OCI-LY7 (cell line): ENCODE measurements at regions not wholly inside any gene's neighbourhood (a gene's known extent, or its start where the extent isn't known, plus 50 kb on each side); places are given as distances from the start of the nearest gene placed in this dataset.

Experiments
- BruUV-seq: library from RNA; stranded (reverse); fragments of 400-500 nt; replicated peaks from 2 replicates; lab custom pipeline; 2021; lab: Mats Ljungman, UMichigan
- CTCF ChIA-PET: fragments of 300-600 bp; sonication (Branson Sonifier 250); formaldehyde crosslinking; loops from one replicate; lab custom pipeline; 2022; ENCODE audit warnings: antibody characterized with exemption; ENCODE audit not compliant: unreplicated experiment; lab: Charles Lee
- POLR2A ChIA-PET: fragments of 300-600 bp; sonication (Branson Sonifier 250); formaldehyde crosslinking; loops from one replicate; lab custom pipeline; 2022; ENCODE audit warnings: antibody characterized with exemption; lab: Charles Lee
- DNase-seq: peaks from one replicate; pipeline ENCODE4 v3.0.0-alpha.2; 2015; ENCODE audit warnings: low spot score
- H2AFZ ChIP-seq: fragments of 200-600 bp; sonication (generic), shearing (Covaris generic); 2 replicates; pipeline ENCODE4 v1.6.1; 2014; ENCODE audit warnings: mild to moderate bottlenecking, antibody characterized with exemption, low read length, moderate library complexity
- H3K27ac ChIP-seq: fragments of 200-600 bp; sonication (generic); 2 replicates; pipeline ENCODE4 v1.5.1; 2014; ENCODE audit warnings: mixed run types, low read depth, mild to moderate bottlenecking, moderate library complexity, low read length, inconsistent platforms; ENCODE audit not compliant: poor library complexity, severe bottlenecking
- H3K36me3 ChIP-seq: fragments of 200-600 bp; sonication (generic); 2 replicates; pipeline ENCODE4 v1.6.1; 2014; ENCODE audit warnings: mild to moderate bottlenecking, antibody characterized with exemption, low read length, moderate library complexity, mixed read lengths; ENCODE audit not compliant: insufficient read depth
- H3K4me1 ChIP-seq: fragments of 200-600 bp; sonication (generic); 2 replicates; pipeline ENCODE4 v1.5.1; 2014; ENCODE audit warnings: mild to moderate bottlenecking, low read length; ENCODE audit not compliant: insufficient read depth, poor library complexity, severe bottlenecking
- H3K4me2 ChIP-seq: fragments of 200-600 bp; sonication (generic); 2 replicates; pipeline ENCODE4 v1.6.1; 2014; ENCODE audit warnings: mild to moderate bottlenecking, low read length
- H3K4me3 ChIP-seq: fragments of 200-600 bp; sonication (generic); 2 replicates; pipeline ENCODE4 v1.5.1; 2014; ENCODE audit warnings: mild to moderate bottlenecking, low read depth, low read length; ENCODE audit not compliant: poor library complexity, severe bottlenecking
- H3K79me2 ChIP-seq: fragments of 200-600 bp; sonication (generic); 2 replicates; pipeline ENCODE4 v1.6.1; 2016; ENCODE audit warnings: low read depth, mild to moderate bottlenecking, low read length, moderate library complexity, mixed read lengths; ENCODE audit not compliant: insufficient read depth
- H3K9me2 ChIP-seq: fragments of 200-600 bp; sonication (generic); 2 replicates; pipeline ENCODE4 v1.6.1; 2016; ENCODE audit warnings: mild to moderate bottlenecking, low read length, mixed read lengths; ENCODE audit not compliant: insufficient read depth
- H3K9me3 ChIP-seq: fragments of 200-600 bp; sonication (generic); 2 replicates; pipeline ENCODE4 v1.6.1; 2014; ENCODE audit warnings: mild to moderate bottlenecking, mixed run types, low read length, mixed read lengths
- H4K20me1 ChIP-seq: fragments of 200-600 bp; sonication (generic); 2 replicates; pipeline ENCODE4 v1.6.1; 2014; ENCODE audit warnings: mild to moderate bottlenecking, antibody characterized with exemption, low read length, moderate library complexity, mixed read lengths; ENCODE audit not compliant: insufficient read depth
- CTCF ChIP-seq: fragments of 200-600 bp; sonication (generic); conservative IDR thresholded peaks from 2 replicates; pipeline ENCODE4 v1.5.1; 2014; ENCODE audit warnings: mild to moderate bottlenecking, antibody characterized with exemption, low read length, moderate library complexity, mixed read lengths
- EZH2phosphoT487 ChIP-seq: fragments of 200-600 bp; sonication (generic); IDR thresholded peaks from 2 replicates; pipeline ENCODE4 v1.6.1; 2018; ENCODE audit warnings: low read depth, borderline replicate concordance, mild to moderate bottlenecking, mixed run types, antibody characterized with exemption, low read length, moderate library complexity, mixed read lengths
- intact Hi-C: fragments of 100-400 bp; cut with micrococcal nuclease; formaldehyde crosslinking; loops from one replicate; pipeline ENCODE4 v1.10.0; 2022; ENCODE audit not compliant: unreplicated experiment

DNA sequence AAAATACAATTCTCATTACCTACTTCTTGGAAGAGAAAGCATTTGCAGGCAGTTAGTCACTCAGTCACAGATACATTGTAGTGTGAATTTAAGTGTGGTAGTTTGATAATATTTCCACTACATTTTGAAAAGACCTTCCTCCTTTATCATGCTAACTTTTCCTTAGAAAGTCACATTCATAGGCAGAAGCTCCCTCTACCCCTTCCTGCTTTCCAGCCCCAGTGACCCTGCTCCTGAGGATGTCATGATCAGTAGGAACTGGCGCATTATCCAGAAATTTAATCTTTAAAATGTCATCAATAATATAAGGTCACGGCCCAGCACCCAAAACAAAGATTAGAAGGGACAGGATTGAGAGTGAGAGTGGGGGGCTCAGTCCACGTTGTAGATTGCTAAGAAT is 707.4 kb upstream of the STXBP6 start:
- Histone ChIP-seq H3K36me3 (no peaks in the 10 kb centered on the region), H2AFZ (no peak overlapping the region), H3K79me2 (no peaks in the 10 kb centered on the region), H3K9me2 (no peaks in the 10 kb centered on the region), H3K9me3 (no peaks in the 10 kb centered on the region; the same call in 1 of the 2 replicates), H3K4me3 (no peak overlapping the region), H3K4me1 (no peaks in the 10 kb centered on the region), H3K27ac (no peak overlapping the region), H3K4me2 (no peak overlapping the region), H4K20me1 (no peaks in the 10 kb centered on the region)
- no peak for DNase-seq
- POLR2A ChIA-PET = interaction anchor here (1.9 kb wide), 1 partner anchor 12 kb away, joined by 5 read pairs; no protein-coding TSS in a partner anchor
- no TSS peak for BruUV-seq
- CTCF ChIA-PET = no interaction called here
- TF ChIP-seq EZH2phosphoT487 = no peak
- TF ChIP-seq CTCF = no peak
- intact Hi-C loops = no loop called here

- DNase-seq = no peak
- Histone ChIP-seq H2AFZ (no peak overlapping the region), H3K36me3 (no peaks in the 10 kb centered on the region), H3K9me3 (no peaks in the 10 kb centered on the region; the same call in 1 of the 2 replicates), H3K27ac (no peak overlapping the region), H3K4me3 (no peak overlapping the region), H3K9me2 (no peaks in the 10 kb centered on the region), H3K4me2 (no peak overlapping the region), H3K79me2 (no peaks in the 10 kb centered on the region), H3K4me1 (no peaks in the 10 kb centered on the region), H4K20me1 (no peaks in the 10 kb centered on the region)
- no TSS peak for BruUV-seq
- intact Hi-C loops = no loop called here
- POLR2A ChIA-PET = interaction anchor here (1.9 kb wide), 1 partner anchor 11 kb away, joined by 5 read pairs; no protein-coding TSS in a partner anchor
- TF ChIP-seq EZH2phosphoT487 (no peak), CTCF (no peak)
- CTCF ChIA-PET = no interaction called here
These were observed 706.9 kb upstream of the STXBP6 start for GRCh38 chr14:25756876-25757275.

DNA sequence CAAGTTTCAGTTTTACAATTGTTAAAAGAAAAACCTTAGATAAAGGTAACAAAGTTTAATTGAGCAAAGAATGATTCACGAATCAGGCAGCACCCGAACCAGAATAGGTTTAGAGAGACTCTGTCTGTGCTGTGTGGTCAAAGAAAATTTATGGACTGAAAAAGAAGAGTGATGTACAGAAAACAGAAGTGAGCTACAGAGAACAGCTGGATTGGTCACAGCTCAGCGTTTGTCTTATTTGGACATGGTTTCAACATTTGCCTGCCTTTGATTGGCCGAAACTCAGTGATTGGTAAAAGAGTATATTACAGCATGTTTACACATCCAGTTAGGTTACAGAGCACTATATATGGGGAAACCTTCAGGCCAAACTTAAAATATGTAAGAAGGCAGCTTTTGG is 703.2 kb upstream of the STXBP6 start:
- Histone ChIP-seq H2AFZ (no peak overlapping the region), H4K20me1 (no peaks in the 10 kb centered on the region), H3K27ac (no peak overlapping the region), H3K9me3 (no peaks in the 10 kb centered on the region; the same call in none of the 2 replicates), H3K4me3 (no peak overlapping the region), H3K9me2 (no peaks in the 10 kb centered on the region), H3K4me2 (no peak overlapping the region), H3K36me3 (no peaks in the 10 kb centered on the region), H3K4me1 (no peaks in the 10 kb centered on the region), H3K79me2 (no peaks in the 10 kb centered on the region)
- ChIA-PET CTCF (no interaction called here), POLR2A (interaction anchor here (0.6 kb wide), 1 partner anchor 30 kb away, joined by 3 read pairs; no protein-coding TSS in a partner anchor)
- no peak for DNase-seq
- intact Hi-C loops = no loop called here
- no TSS peak for BruUV-seq
- TF ChIP-seq EZH2phosphoT487 = no peak
- no peak for TF ChIP-seq CTCF
